HG02678 (cell line): ENCODE measurements at regions not wholly inside any gene's neighbourhood (a gene's known extent, or its start where the extent isn't known, plus 50 kb on each side); places are given as distances from the start of the nearest gene placed in this dataset.

Experiments
- ATAC-seq: cut with Tn5 transposase; IDR thresholded peaks from one replicate; pipeline ENCODE4 v1.9.1; 2021; ENCODE audit warnings: mild to moderate bottlenecking, moderate library complexity; ENCODE audit not compliant: unreplicated experiment

GRCh38 chr1:239268007-239268406 is 118.4 kb upstream of the CHRM3 start:
- ATAC-seq = no peak

- ATAC-seq = no peak
Measured at GRCh38 chr1:239263801-239264200, 122.6 kb upstream of the CHRM3 start.

- no peak for ATAC-seq
Measured at GRCh38 chr1:239262538-239262937, 123.8 kb upstream of the CHRM3 start.

- ATAC-seq = no peak
Measured at GRCh38 chr1:239261521-239261920, 124.8 kb upstream of the CHRM3 start.

- no peak for ATAC-seq
Measured at GRCh38 chr1:239260842-239261241, 125.5 kb upstream of the CHRM3 start.

- no peak for ATAC-seq
Measured at GRCh38 chr1:239255628-239256160, 130.7 kb upstream of the CHRM3 start.

GRCh38 chr1:239254999-239255398 is 131.4 kb upstream of the CHRM3 start:
- no peak for ATAC-seq

- ATAC-seq = no peak
Measured at GRCh38 chr1:239253032-239253431, 133.3 kb upstream of the CHRM3 start.

- ATAC-seq = no peak
Measured at GRCh38 chr1:239250353-239251035, 135.9 kb upstream of the CHRM3 start.

GRCh38 chr1:239247285-239247684 is 139.1 kb upstream of the CHRM3 start:
- ATAC-seq = no peak

- no peak for ATAC-seq
Measured at GRCh38 chr1:239244084-239244483, 142.3 kb upstream of the CHRM3 start.

GRCh38 chr1:239243006-239243405 is 143.4 kb upstream of the CHRM3 start:
- ATAC-seq = no peak

GRCh38 chr1:239242404-239242803 is 144.0 kb upstream of the CHRM3 start:
- ATAC-seq = no peak

GRCh38 chr1:239240736-239241135 is 145.6 kb upstream of the CHRM3 start:
- ATAC-seq = no peak

GRCh38 chr1:239239529-239239928 is 146.8 kb upstream of the CHRM3 start:
- ATAC-seq = no peak

GRCh38 chr1:239237912-239238311 is 148.5 kb upstream of the CHRM3 start:
- ATAC-seq = no peak

- no peak for ATAC-seq
Measured at GRCh38 chr1:239233626-239234025, 152.7 kb upstream of the CHRM3 start.

GRCh38 chr1:239232921-239233320 is 153.4 kb upstream of the CHRM3 start:
- ATAC-seq = no peak

GRCh38 chr1:239228451-239228850 is 157.9 kb upstream of the CHRM3 start:
- ATAC-seq = no peak

GRCh38 chr1:239225396-239225795 is 161.0 kb upstream of the CHRM3 start:
- no peak for ATAC-seq

- ATAC-seq = no peak
Measured at GRCh38 chr1:239224100-239224499, 162.3 kb upstream of the CHRM3 start.

- ATAC-seq = no peak
Measured at GRCh38 chr1:239222999-239223398, 163.4 kb upstream of the CHRM3 start.

- no peak for ATAC-seq
Measured at GRCh38 chr1:239221656-239222055, 164.7 kb upstream of the CHRM3 start.
